WTC11 (cell line): ENCODE measurements at regions not wholly inside any gene's neighbourhood (a gene's known extent, or its start where the extent isn't known, plus 50 kb on each side); places are given as distances from the start of the nearest gene placed in this dataset.

Experiments
- ATAC-seq: fragments of 200-7000 bp; cut with Tn5 transposase; 2 replicates; pipeline ENCODE4 v1.10.0; 2021; ENCODE audit warnings: mild to moderate bottlenecking, moderate library complexity
- CTCF ChIA-PET: fragments of 300-600 bp; sonication (Branson Sonifier 250); formaldehyde crosslinking; loops from one replicate; lab custom pipeline; 2021; ENCODE audit warnings: antibody characterized with exemption; lab: Charles Lee
- POLR2A ChIA-PET: fragments of 350-600 bp; sonication (Branson Sonifier 250); formaldehyde crosslinking; loops from one replicate; lab custom pipeline; 2021; ENCODE audit warnings: antibody characterized with exemption; lab: Charles Lee
- DNase-seq: peaks from one replicate; pipeline ENCODE4 v3.0.0; 2021; ENCODE audit warnings: low spot score
- H3K27ac Mint-ChIP-seq: 2 replicates; pipeline ENCODE4 v1.8.0; 2021; ENCODE audit warnings: mixed read lengths
- H3K27me3 Mint-ChIP-seq: 2 replicates; pipeline ENCODE4 v1.8.0; 2021; ENCODE audit warnings: low read depth, mild to moderate bottlenecking, moderate library complexity, mixed read lengths
- H3K36me3 Mint-ChIP-seq: 2 replicates; pipeline ENCODE4 v1.8.0; 2021; ENCODE audit warnings: mixed read lengths
- H3K4me1 Mint-ChIP-seq: 2 replicates; pipeline ENCODE4 v1.8.0; 2022; ENCODE audit warnings: mixed read lengths
- H3K4me3 Mint-ChIP-seq: 2 replicates; pipeline ENCODE4 v1.8.0; 2021; ENCODE audit warnings: mild to moderate bottlenecking, moderate library complexity, mixed read lengths
- H3K9me3 Mint-ChIP-seq: 2 replicates; pipeline ENCODE4 v1.8.0; 2021; ENCODE audit warnings: mixed read lengths
- GRHL2 ChIP-seq: fragments of 250-450 bp; sonication (Bioruptor Pico); IDR thresholded peaks from 2 replicates; pipeline ENCODE4 v1.8.0; 2022; ENCODE audit warnings: mild to moderate bottlenecking, moderate library complexity; ENCODE audit not compliant: insufficient replicate concordance, severe bottlenecking
- HMGA2 ChIP-seq: fragments of 250-450 bp; sonication (Bioruptor Pico); IDR thresholded peaks from 2 replicates; pipeline ENCODE4 v1.4.0; 2021; ENCODE audit warnings: mild to moderate bottlenecking, moderate library complexity
- JUN ChIP-seq: sonication (generic); formaldehyde crosslinking; IDR thresholded peaks from 2 replicates; pipeline ENCODE4 v1.8.0; 2023; ENCODE audit warnings: mild to moderate bottlenecking, missing genetic modification reagents
- MXD4 ChIP-seq: fragments of 250-450 bp; sonication (Bioruptor Pico); IDR thresholded peaks from 2 replicates; pipeline ENCODE4 v1.8.0; 2021; ENCODE audit warnings: mild to moderate bottlenecking, moderate library complexity, borderline replicate concordance
- NR2C2 ChIP-seq: sonication (generic); formaldehyde crosslinking; IDR thresholded peaks from 2 replicates; pipeline ENCODE4 v1.8.0; 2022; ENCODE audit warnings: mild to moderate bottlenecking, missing genetic modification reagents
- NR3C1 ChIP-seq: sonication (generic); formaldehyde crosslinking; conservative IDR thresholded peaks from 2 replicates; pipeline ENCODE4 v1.8.1; 2023; ENCODE audit warnings: low read depth, mild to moderate bottlenecking, missing genetic modification reagents
- PRRX2 ChIP-seq: fragments of 250-450 bp; sonication (Bioruptor Pico); IDR thresholded peaks from 2 replicates; pipeline ENCODE4 v1.8.0; 2021; ENCODE audit warnings: mild to moderate bottlenecking
- SOX15 ChIP-seq: fragments of 250-450 bp; sonication (Bioruptor Pico); IDR thresholded peaks from 2 replicates; pipeline ENCODE4 v1.9.0; 2021; ENCODE audit warnings: mild to moderate bottlenecking
- SP1 ChIP-seq: sonication (generic); formaldehyde crosslinking; conservative IDR thresholded peaks from 2 replicates; pipeline ENCODE4 v1.8.1; 2022; ENCODE audit warnings: missing genetic modification reagents
- TEAD1 ChIP-seq: sonication (generic); formaldehyde crosslinking; IDR thresholded peaks from 2 replicates; pipeline ENCODE4 v1.8.0; 2022; ENCODE audit warnings: mild to moderate bottlenecking, missing genetic modification reagents
- TEAD4 ChIP-seq: sonication (generic); formaldehyde crosslinking; IDR thresholded peaks from 2 replicates; pipeline ENCODE4 v1.8.0; 2022; ENCODE audit warnings: mild to moderate bottlenecking, missing genetic modification reagents
- TP53 ChIP-seq: sonication (generic); formaldehyde crosslinking; IDR thresholded peaks from 2 replicates; pipeline ENCODE4 v1.8.1; 2023; ENCODE audit warnings: mild to moderate bottlenecking, missing genetic modification reagents
- ZNF121 ChIP-seq: sonication (generic); formaldehyde crosslinking; IDR thresholded peaks from 2 replicates; pipeline ENCODE4 v1.8.0; 2023; ENCODE audit warnings: missing genetic modification reagents
- ZNF232 ChIP-seq: sonication (generic); formaldehyde crosslinking; IDR thresholded peaks from 2 replicates; pipeline ENCODE4 v1.8.0; 2022; ENCODE audit warnings: mild to moderate bottlenecking, missing genetic modification reagents
- ZNF263 ChIP-seq: sonication (generic); formaldehyde crosslinking; IDR thresholded peaks from 2 replicates; pipeline ENCODE4 v1.8.1; 2022; ENCODE audit warnings: low read depth, mild to moderate bottlenecking, moderate library complexity, missing genetic modification reagents
- ZNF671 ChIP-seq: fragments of 250-450 bp; sonication (Bioruptor Pico); IDR thresholded peaks from 2 replicates; pipeline ENCODE4 v1.8.0; 2021; ENCODE audit warnings: mild to moderate bottlenecking
- TF ChIP-seq, protein P1 (sequence below): fragments of 250-450 bp; sonication (Bioruptor Pico); IDR thresholded peaks from 2 replicates; pipeline ENCODE4 v2.1.2; 2022; ENCODE audit warnings: mild to moderate bottlenecking, moderate library complexity
- TF ChIP-seq, protein P2 (sequence below): fragments of 250-450 bp; sonication (Bioruptor Pico); IDR thresholded peaks from 2 replicates; pipeline ENCODE4 v1.9.0; 2021; ENCODE audit warnings: mild to moderate bottlenecking
- TF ChIP-seq, protein P3 (sequence below): sonication (generic); formaldehyde crosslinking; IDR thresholded peaks from 2 replicates; pipeline ENCODE4 v1.8.0; 2022; ENCODE audit warnings: mild to moderate bottlenecking, missing genetic modification reagents
- TF ChIP-seq, protein P4 (sequence below): sonication (generic); formaldehyde crosslinking; IDR thresholded peaks from 2 replicates; pipeline ENCODE4 v1.8.1; 2023; ENCODE audit warnings: mild to moderate bottlenecking, missing genetic modification reagents
- TF ChIP-seq, protein P5 (sequence below): fragments of 250-450 bp; sonication (Bioruptor Pico); IDR thresholded peaks from 2 replicates; pipeline ENCODE4 v1.9.0; 2021; ENCODE audit warnings: mild to moderate bottlenecking

DNA sequence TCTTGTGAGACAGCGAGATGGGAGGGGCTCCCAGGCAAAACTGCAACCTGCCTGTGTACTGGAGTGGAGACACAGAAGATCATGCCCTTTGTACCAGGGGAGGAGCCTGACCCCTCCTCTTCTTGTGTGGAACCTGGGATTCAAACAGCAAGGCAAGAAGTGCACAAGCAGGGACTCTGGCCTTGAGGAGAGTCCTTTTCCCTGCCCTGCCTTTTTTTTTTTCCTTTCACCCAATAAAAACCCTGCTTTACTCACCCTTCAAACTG lies 251.8 kb upstream of the OPRM1 start:
- CTCF ChIA-PET: no interaction called here
- H3K27ac Mint-ChIP-seq: no peak overlapping the region
- no peaks in the 10 kb centered on the region for H3K27me3 Mint-ChIP-seq
- POLR2A ChIA-PET: no interaction called here
- no peaks in the 10 kb centered on the region for H3K36me3 Mint-ChIP-seq
- no peak overlapping the region for H3K4me3 Mint-ChIP-seq
- DNase-seq (no peak), ATAC-seq (peak; percentile 43; the same call in 1 of the 2 replicates)
- TF ChIP-seq PRRX2 (CRISPR knock-in tag): no peak
- H3K9me3 Mint-ChIP-seq: peaks cover 13% of the 10 kb centered on the region
- H3K4me1 Mint-ChIP-seq: no peaks in the 10 kb centered on the region

DNA sequence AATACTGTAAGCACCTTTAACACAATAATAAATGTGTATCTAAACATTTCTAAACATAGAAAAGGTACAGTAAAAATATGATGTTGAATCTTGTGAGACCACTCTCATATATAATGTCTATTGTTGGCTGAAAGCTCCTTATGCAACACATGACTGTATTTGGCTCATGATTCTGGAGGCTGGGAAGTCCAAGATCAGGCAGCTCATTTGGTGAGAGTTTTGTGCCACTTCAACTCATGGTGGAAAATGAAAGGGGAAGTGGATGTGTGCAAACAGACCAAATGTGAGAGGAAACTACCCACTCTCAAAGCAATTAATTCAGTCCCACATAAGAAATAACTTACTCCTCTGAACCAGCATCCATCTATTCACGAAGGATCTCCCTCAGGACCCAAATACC lies 257.7 kb upstream of the OPRM1 start:
- peaks cover 7% of the 10 kb centered on the region for H3K36me3 Mint-ChIP-seq
- DNase-seq: no peak
- CTCF ChIA-PET: no interaction called here

DNA sequence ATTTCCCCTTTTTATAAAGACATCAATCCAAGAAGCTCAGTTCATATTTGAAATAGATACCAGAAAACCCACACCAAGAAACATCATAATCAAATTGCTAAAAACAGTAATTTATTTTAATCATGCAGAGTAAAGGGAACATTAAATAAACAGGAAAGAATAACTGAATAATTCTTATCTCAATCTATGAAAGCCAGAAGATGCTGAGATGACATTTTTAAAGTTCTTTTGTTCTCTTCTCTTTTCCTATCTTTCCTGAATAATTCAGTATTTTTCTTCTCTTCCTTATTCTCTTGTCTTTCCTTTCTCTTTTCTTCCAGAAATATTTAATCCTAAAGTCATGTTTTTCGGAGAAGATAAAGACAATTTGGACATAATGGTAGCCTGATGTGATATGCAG lies 259.0 kb upstream of the OPRM1 start:
- DNase-seq: no peak
- Mint-ChIP-seq H3K27me3 (no peaks in the 10 kb centered on the region), H3K36me3 (peaks cover 7% of the 10 kb centered on the region), H3K9me3 (peaks cover 22% of the 10 kb centered on the region), H3K27ac (no peak overlapping the region), H3K4me1 (no peaks in the 10 kb centered on the region), H3K4me3 (no peak overlapping the region)
- TF ChIP-seq SP1 (CRISPR knock-in tag) (no peak), NR2C2 (CRISPR knock-in tag) (no peak), JUN (no peak), TP53 (CRISPR knock-in tag) (no peak), GRHL2 (CRISPR knock-in tag) (no peak), TEAD4 (no peak), MXD4 (CRISPR knock-in tag) (no peak), TEAD1 (CRISPR knock-in tag) (no peak), SOX15 (CRISPR knock-in tag) (no peak)
- TF ChIP-seq, protein P1, sequence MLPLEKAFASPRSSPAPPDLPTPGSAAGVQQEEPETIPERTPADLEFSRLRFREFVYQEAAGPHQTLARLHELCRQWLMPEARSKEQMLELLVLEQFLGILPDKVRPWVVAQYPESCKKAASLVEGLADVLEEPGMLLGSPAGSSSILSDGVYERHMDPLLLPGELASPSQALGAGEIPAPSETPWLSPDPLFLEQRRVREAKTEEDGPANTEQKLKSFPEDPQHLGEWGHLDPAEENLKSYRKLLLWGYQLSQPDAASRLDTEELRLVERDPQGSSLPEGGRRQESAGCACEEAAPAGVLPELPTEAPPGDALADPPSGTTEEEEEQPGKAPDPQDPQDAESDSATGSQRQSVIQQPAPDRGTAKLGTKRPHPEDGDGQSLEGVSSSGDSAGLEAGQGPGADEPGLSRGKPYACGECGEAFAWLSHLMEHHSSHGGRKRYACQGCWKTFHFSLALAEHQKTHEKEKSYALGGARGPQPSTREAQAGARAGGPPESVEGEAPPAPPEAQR: no peak
- TF ChIP-seq, protein P2, sequence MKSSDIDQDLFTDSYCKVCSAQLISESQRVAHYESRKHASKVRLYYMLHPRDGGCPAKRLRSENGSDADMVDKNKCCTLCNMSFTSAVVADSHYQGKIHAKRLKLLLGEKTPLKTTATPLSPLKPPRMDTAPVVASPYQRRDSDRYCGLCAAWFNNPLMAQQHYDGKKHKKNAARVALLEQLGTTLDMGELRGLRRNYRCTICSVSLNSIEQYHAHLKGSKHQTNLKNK (CRISPR knock-in tag): no peak
- no peak for ATAC-seq
- ChIA-PET CTCF (no interaction called here), POLR2A (no interaction called here)

More for the DNA sequence above, 257.7 kb upstream of the OPRM1 start:
- no peak for ATAC-seq
- H3K27ac Mint-ChIP-seq: no peak overlapping the region
- TF ChIP-seq ZNF121 (CRISPR knock-in tag) (no peak), NR3C1 (CRISPR knock-in tag) (no peak), ZNF232 (CRISPR knock-in tag) (no peak), ZNF263 (CRISPR knock-in tag) (no peak), HMGA2 (no peak), MXD4 (CRISPR knock-in tag) (no peak), ZNF671 (no peak)
- TF ChIP-seq, protein P3, sequence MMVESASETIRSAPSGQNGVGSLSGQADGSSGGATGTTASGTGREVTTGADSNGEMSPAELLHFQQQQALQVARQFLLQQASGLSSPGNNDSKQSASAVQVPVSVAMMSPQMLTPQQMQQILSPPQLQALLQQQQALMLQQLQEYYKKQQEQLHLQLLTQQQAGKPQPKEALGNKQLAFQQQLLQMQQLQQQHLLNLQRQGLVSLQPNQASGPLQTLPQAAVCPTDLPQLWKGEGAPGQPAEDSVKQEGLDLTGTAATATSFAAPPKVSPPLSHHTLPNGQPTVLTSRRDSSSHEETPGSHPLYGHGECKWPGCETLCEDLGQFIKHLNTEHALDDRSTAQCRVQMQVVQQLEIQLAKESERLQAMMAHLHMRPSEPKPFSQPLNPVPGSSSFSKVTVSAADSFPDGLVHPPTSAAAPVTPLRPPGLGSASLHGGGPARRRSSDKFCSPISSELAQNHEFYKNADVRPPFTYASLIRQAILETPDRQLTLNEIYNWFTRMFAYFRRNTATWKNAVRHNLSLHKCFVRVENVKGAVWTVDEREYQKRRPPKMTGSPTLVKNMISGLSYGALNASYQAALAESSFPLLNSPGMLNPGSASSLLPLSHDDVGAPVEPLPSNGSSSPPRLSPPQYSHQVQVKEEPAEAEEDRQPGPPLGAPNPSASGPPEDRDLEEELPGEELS (CRISPR knock-in tag): no peak
- TF ChIP-seq, protein P4, sequence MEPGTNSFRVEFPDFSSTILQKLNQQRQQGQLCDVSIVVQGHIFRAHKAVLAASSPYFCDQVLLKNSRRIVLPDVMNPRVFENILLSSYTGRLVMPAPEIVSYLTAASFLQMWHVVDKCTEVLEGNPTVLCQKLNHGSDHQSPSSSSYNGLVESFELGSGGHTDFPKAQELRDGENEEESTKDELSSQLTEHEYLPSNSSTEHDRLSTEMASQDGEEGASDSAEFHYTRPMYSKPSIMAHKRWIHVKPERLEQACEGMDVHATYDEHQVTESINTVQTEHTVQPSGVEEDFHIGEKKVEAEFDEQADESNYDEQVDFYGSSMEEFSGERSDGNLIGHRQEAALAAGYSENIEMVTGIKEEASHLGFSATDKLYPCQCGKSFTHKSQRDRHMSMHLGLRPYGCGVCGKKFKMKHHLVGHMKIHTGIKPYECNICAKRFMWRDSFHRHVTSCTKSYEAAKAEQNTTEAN: no peak
- TF ChIP-seq, protein P5, sequence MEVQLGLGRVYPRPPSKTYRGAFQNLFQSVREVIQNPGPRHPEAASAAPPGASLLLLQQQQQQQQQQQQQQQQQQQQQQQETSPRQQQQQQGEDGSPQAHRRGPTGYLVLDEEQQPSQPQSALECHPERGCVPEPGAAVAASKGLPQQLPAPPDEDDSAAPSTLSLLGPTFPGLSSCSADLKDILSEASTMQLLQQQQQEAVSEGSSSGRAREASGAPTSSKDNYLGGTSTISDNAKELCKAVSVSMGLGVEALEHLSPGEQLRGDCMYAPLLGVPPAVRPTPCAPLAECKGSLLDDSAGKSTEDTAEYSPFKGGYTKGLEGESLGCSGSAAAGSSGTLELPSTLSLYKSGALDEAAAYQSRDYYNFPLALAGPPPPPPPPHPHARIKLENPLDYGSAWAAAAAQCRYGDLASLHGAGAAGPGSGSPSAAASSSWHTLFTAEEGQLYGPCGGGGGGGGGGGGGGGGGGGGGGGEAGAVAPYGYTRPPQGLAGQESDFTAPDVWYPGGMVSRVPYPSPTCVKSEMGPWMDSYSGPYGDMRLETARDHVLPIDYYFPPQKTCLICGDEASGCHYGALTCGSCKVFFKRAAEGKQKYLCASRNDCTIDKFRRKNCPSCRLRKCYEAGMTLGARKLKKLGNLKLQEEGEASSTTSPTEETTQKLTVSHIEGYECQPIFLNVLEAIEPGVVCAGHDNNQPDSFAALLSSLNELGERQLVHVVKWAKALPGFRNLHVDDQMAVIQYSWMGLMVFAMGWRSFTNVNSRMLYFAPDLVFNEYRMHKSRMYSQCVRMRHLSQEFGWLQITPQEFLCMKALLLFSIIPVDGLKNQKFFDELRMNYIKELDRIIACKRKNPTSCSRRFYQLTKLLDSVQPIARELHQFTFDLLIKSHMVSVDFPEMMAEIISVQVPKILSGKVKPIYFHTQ (CRISPR knock-in tag): no peak
- H3K4me1 Mint-ChIP-seq: no peaks in the 10 kb centered on the region
- H3K9me3 Mint-ChIP-seq: peaks cover 30% of the 10 kb centered on the region
- H3K4me3 Mint-ChIP-seq: no peak overlapping the region
- H3K27me3 Mint-ChIP-seq: no peaks in the 10 kb centered on the region
- POLR2A ChIA-PET: no interaction called here
